Natural killer cell (primary cell): ENCODE measurements at regions not wholly inside any gene's neighbourhood (a gene's known extent, or its start where the extent isn't known, plus 50 kb on each side); places are given as distances from the start of the nearest gene placed in this dataset.

Experiments
- ATAC-seq, 3 donors: fragments of 150-1000 bp in 2 of 3; fragments of 200-7000 bp in 1 of 3; cut with Tn5 transposase; 1 replicate in 1 of 3; 2 replicates in 2 of 3; pipeline ENCODE4 v1.10.0; 2021; ENCODE audit warnings: mild to moderate bottlenecking in 2 of 3, moderate library complexity in 2 of 3
- DNase-seq, 2 donors: peaks; one replicate each; pipeline versions ENCODE4 v3.0.0 to v3.0.0-alpha.2; 2013 to 2021; ENCODE audit warnings: mixed read lengths in 1 of 2
- H3K27ac ChIP-seq: one replicate; pipeline ENCODE4 v1.5.1; 2013; ENCODE audit warnings: mild to moderate bottlenecking, low read length
- H3K27me3 ChIP-seq: one replicate; pipeline ENCODE4 v1.6.1; 2013; ENCODE audit warnings: low read length; ENCODE audit not compliant: control insufficient read depth, insufficient read depth
- H3K36me3 ChIP-seq: one replicate; pipeline ENCODE4 v1.6.1; 2013; ENCODE audit warnings: low read length; ENCODE audit not compliant: control insufficient read depth, insufficient read depth
- H3K4me1 ChIP-seq: one replicate; pipeline ENCODE4 v1.6.1; 2013; ENCODE audit warnings: low read length; ENCODE audit not compliant: control insufficient read depth, insufficient read depth
- H3K4me3 ChIP-seq: one replicate; pipeline ENCODE4 v1.5.1; 2013; ENCODE audit warnings: low read length
- H3K9me3 ChIP-seq: one replicate; pipeline ENCODE4 v1.6.1; 2013; ENCODE audit warnings: low read length; ENCODE audit not compliant: control insufficient read depth, insufficient read depth
- H3K27ac Mint-ChIP-seq, 2 donors: one replicate each; pipeline ENCODE4 v1.8.0; 2022; ENCODE audit warnings: mild to moderate bottlenecking in 2 of 2, mixed read lengths in 2 of 2, moderate library complexity in 1 of 2
- H3K27me3 Mint-ChIP-seq, 2 donors: one replicate each; pipeline ENCODE4 v1.8.0; 2022; ENCODE audit warnings: low read depth in 2 of 2, mixed read lengths in 2 of 2
- H3K36me3 Mint-ChIP-seq: one replicate; pipeline ENCODE4 v1.8.0; 2022; ENCODE audit warnings: mixed read lengths
- H3K4me1 Mint-ChIP-seq, 2 donors: one replicate each; pipeline ENCODE4 v1.8.0; 2022; ENCODE audit warnings: mixed read lengths in 2 of 2
- H3K4me3 Mint-ChIP-seq: one replicate; pipeline ENCODE4 v1.8.0; 2022; ENCODE audit warnings: mild to moderate bottlenecking, moderate library complexity, mixed read lengths
- H3K9me3 Mint-ChIP-seq, 2 donors: one replicate each; pipeline ENCODE4 v1.8.0; 2022; ENCODE audit warnings: mixed read lengths in 2 of 2
- WGBS: methylation state at CpG from one replicate; pipeline ENCODE4 v1.1.7; 2013; ENCODE audit warnings: missing lambda C conversion rate; ENCODE audit not compliant: insufficient coverage; 5-methylcytosine and 5-hydroxymethylcytosine counted together
- intact Hi-C: fragments of 100-400 bp; cut with micrococcal nuclease; formaldehyde crosslinking; loops from one replicate; pipeline ENCODE4 v1.14.2; 2022
- TF ChIP-seq, protein P1 (sequence below): fragments of 200-600 bp; IDR thresholded peaks from one replicate; pipeline ENCODE4 v1.8.0; 2022; ENCODE audit warnings: antibody characterized with exemption

DNA sequence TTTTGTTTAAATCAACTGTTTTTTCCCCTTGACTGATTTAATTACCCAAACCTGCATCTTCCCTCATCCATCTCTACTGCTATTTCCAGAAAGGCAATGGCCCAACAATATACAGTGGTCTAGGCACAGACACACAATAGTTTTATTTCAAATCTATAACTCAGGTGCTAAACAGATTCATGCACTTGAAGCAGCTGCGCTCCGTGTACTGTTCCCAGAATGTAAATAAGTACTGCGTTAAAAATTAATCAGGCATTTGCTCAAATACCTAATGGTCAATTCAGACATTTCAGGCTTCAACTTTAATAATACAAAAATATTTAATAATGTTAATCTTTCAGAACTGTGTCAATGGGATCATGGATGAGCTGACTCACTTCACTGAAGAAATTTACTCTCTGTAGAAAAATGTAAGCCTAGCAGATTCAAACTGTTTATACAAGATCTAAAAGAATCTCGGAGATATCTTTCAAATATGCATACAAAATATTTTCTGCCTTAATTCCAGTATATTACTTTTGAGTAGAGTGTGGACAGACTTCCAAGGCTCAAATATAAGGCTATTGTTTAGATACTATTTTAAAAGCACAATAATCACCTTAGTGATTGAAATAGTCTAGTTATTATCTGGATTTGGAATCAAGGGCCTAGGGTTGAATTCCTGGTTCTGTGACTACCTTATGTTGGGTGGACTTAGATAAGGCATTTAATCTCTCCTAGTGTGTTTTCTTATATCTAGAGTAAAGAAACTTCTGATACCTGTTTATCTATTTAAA is 97.4 kb upstream of the PSMD7 start:
- no peak overlapping the region for H3K4me3 ChIP-seq
- Mint-ChIP-seq H3K27ac (no peak overlapping the region), H3K9me3 (no peaks in the 10 kb centered on the region), H3K36me3 (no peaks in the 10 kb centered on the region), H3K4me1 (no peaks in the 10 kb centered on the region), H3K4me3 (no peak overlapping the region), H3K27me3 (peaks cover 0 to 8% of the 10 kb centered on the region in 2 donors)
- TF ChIP-seq, protein P1, sequence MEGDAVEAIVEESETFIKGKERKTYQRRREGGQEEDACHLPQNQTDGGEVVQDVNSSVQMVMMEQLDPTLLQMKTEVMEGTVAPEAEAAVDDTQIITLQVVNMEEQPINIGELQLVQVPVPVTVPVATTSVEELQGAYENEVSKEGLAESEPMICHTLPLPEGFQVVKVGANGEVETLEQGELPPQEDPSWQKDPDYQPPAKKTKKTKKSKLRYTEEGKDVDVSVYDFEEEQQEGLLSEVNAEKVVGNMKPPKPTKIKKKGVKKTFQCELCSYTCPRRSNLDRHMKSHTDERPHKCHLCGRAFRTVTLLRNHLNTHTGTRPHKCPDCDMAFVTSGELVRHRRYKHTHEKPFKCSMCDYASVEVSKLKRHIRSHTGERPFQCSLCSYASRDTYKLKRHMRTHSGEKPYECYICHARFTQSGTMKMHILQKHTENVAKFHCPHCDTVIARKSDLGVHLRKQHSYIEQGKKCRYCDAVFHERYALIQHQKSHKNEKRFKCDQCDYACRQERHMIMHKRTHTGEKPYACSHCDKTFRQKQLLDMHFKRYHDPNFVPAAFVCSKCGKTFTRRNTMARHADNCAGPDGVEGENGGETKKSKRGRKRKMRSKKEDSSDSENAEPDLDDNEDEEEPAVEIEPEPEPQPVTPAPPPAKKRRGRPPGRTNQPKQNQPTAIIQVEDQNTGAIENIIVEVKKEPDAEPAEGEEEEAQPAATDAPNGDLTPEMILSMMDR: no peak
- intact Hi-C loops: no loop called here
- H3K9me3 ChIP-seq: no peaks in the 10 kb centered on the region
- no peak overlapping the region for H3K27ac ChIP-seq
- ATAC-seq (no peak), DNase-seq (no peak)
- H3K27me3 ChIP-seq: no peaks in the 10 kb centered on the region
- H3K4me1 ChIP-seq: no peaks in the 10 kb centered on the region
- no peaks in the 10 kb centered on the region for H3K36me3 ChIP-seq
- 97% methylated on average over 3 of the region's 4 CpGs for WGBS

DNA sequence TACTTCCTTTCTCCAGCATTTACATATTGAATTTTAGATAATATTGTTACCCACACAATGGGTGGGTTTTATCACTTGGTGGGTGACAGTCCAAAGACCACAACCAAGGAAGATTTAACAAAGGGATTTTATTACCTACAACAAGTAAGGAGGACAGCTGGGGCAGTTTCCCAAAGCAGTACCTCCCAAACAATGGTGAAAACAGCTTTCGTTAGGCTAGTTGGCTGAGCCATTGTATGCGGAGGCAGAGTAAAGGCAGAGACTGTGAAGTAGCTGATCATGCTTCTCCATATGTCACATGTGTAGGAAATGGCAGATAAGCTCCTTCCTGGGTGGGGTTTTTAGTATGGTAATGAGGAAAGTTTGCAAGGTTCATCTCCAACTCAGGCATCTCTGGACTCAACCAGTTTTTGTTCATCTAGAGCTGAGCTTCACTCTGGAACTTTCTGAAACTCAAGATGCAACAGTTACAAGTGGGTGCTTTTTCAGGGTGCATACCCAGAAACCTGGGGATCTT is 104.3 kb upstream of the PSMD7 start:
- ATAC-seq (no peak), DNase-seq (no peak)
- intact Hi-C loops: no loop called here
- Mint-ChIP-seq H3K4me3 (no peak overlapping the region), H3K27ac (no peak overlapping the region), H3K4me1 (no peaks in the 10 kb centered on the region), H3K9me3 (no peaks in the 10 kb centered on the region), H3K36me3 (no peaks in the 10 kb centered on the region), H3K27me3 (peaks cover 0 to 10% of the 10 kb centered on the region in 2 donors)
- 89% methylated on average over 2 of the region's 2 CpGs for WGBS
- no peaks in the 10 kb centered on the region for H3K4me1 ChIP-seq
- H3K36me3 ChIP-seq: no peaks in the 10 kb centered on the region
- H3K27me3 ChIP-seq: no peaks in the 10 kb centered on the region
- no peaks in the 10 kb centered on the region for H3K9me3 ChIP-seq
- H3K4me3 ChIP-seq: no peak overlapping the region
- no peak overlapping the region for H3K27ac ChIP-seq
- TF ChIP-seq, protein P1: no peak

DNA sequence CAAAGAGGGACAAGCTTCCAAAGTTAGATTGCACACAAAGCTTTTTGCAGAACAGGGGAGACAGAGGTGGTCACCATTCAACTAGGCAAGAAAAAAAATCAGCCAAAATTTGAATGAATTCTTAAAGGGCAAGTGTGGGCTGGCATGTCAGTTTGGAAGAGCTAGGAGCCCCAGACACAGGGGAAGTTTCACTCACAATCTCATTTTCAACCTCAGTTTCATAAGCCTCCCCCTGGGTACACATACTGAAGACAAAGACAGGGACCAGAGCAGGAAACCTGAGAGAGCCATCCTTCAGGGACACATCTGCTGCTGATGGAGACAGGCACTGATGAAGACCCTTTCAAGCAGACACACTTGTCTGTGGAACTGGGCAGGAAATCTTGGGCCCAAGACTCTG is 106.3 kb upstream of the PSMD7 start:
- no peak overlapping the region for H3K4me3 ChIP-seq
- intact Hi-C loops: no loop called here
- H3K27me3 Mint-ChIP-seq: peaks cover 0 to 5% of the 10 kb centered on the region in 2 donors
- no peak for ATAC-seq
- TF ChIP-seq, protein P1: no peak
- no peak overlapping the region for H3K4me3 Mint-ChIP-seq
- no peak for DNase-seq
- H3K4me1 Mint-ChIP-seq: no peaks in the 10 kb centered on the region
- no peaks in the 10 kb centered on the region for H3K36me3 ChIP-seq
- H3K27ac Mint-ChIP-seq: no peak overlapping the region
- H3K4me1 ChIP-seq: no peaks in the 10 kb centered on the region
- no peaks in the 10 kb centered on the region for H3K9me3 ChIP-seq
- no peaks in the 10 kb centered on the region for H3K27me3 ChIP-seq
- no peaks in the 10 kb centered on the region for H3K36me3 Mint-ChIP-seq
- H3K27ac ChIP-seq: no peak overlapping the region
- no peaks in the 10 kb centered on the region for H3K9me3 Mint-ChIP-seq

DNA sequence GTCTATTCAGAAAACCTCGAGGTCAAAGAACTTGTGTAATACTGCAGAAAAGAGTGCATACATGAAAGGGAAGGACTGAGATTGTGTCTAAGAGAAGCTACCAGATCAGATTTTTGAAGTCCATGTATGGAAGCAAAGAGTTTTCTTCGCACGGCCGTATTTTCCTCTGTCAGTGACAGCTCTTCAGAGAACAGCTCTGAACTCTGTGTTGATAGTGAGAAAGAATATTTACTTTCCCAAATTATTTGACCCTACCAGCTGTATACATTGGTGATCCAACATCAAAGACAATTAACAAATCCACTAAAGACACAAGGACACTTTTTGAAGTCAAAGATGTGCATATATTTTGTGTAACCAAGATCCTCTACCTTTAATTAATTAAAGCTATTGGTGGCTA is 107.8 kb upstream of the PSMD7 start:
- Histone ChIP-seq H3K27me3 (no peaks in the 10 kb centered on the region), H3K36me3 (no peaks in the 10 kb centered on the region), H3K4me3 (no peak overlapping the region), H3K9me3 (no peaks in the 10 kb centered on the region), H3K27ac (no peak overlapping the region), H3K4me1 (no peaks in the 10 kb centered on the region)
- Mint-ChIP-seq H3K4me3 (no peak overlapping the region), H3K27ac (no peak overlapping the region), H3K4me1 (no peaks in the 10 kb centered on the region), H3K27me3 (peaks cover 0 to 4% of the 10 kb centered on the region in 2 donors), H3K36me3 (no peaks in the 10 kb centered on the region), H3K9me3 (no peaks in the 10 kb centered on the region)
- WGBS: 77% methylated on average over 4 of the region's 4 CpGs
- intact Hi-C loops: no loop called here
- DNase-seq: no peak
- TF ChIP-seq, protein P1: no peak
- ATAC-seq: no peak
